Epithelial cell of proximal tubule (primary cell): ENCODE measurements at regions not wholly inside any gene's neighbourhood (a gene's known extent, or its start where the extent isn't known, plus 50 kb on each side); places are given as distances from the start of the nearest gene placed in this dataset.

ENCODE experiments used
- DNase-seq: peaks from one replicate; pipeline ENCODE4 v3.0.0-alpha.2; 2011; ENCODE audit warnings: low read depth
- H3K4me3 ChIP-seq: 2 replicates; pipeline ENCODE4 v1.5.1; 2011; ENCODE audit warnings: low read depth, mild to moderate bottlenecking, low read length
- CTCF ChIP-seq: conservative IDR thresholded peaks from 2 replicates; pipeline ENCODE4 v1.5.1; 2012; ENCODE audit warnings: low read depth, mild to moderate bottlenecking, low read length

- H3K4me3 ChIP-seq: no peak overlapping the region
- TF ChIP-seq CTCF: no peak
- peak; percentile 58 for DNase-seq
Measured at GRCh38 chr3:59192473-59192872, 142.6 kb upstream of the CFAP20DC start.

- no peak for DNase-seq
- H3K4me3 ChIP-seq: no peak overlapping the region
- TF ChIP-seq CTCF: no peak
Measured at GRCh38 chr3:59191651-59192050, 141.8 kb upstream of the CFAP20DC start.

GRCh38 chr3:59189939-59190338, 140.1 kb upstream of the CFAP20DC start:
- TF ChIP-seq CTCF: no peak
- DNase-seq: no peak
- H3K4me3 ChIP-seq: no peak overlapping the region

GRCh38 chr3:59189526-59189925, 139.7 kb upstream of the CFAP20DC start:
- no peak for TF ChIP-seq CTCF
- no peak overlapping the region for H3K4me3 ChIP-seq
- no peak for DNase-seq

- no peak for TF ChIP-seq CTCF
- no peak overlapping the region for H3K4me3 ChIP-seq
Measured at GRCh38 chr3:59186725-59187124, 136.9 kb upstream of the CFAP20DC start.

GRCh38 chr3:59185591-59186369, 136.0 kb upstream of the CFAP20DC start:
- no peak overlapping the region for H3K4me3 ChIP-seq
- no peak for DNase-seq
- no peak for TF ChIP-seq CTCF

More at GRCh38 chr3:59186725-59187124, 136.9 kb upstream of the CFAP20DC start:
- DNase-seq: no peak

- no peak for TF ChIP-seq CTCF
- no peak overlapping the region for H3K4me3 ChIP-seq
- DNase-seq: no peak
Measured at GRCh38 chr3:59180006-59180405, 130.2 kb upstream of the CFAP20DC start.
